ENCODE measurements at regions not wholly inside any gene's neighbourhood (a gene's known extent, or its start where the extent isn't known, plus 50 kb on each side); places are given as distances from the start of the nearest gene placed in this dataset.

GRCh38 chr9:8262625-8263622, 463.3 kb upstream of the DMAC1 start:
- DNase-seq, result no peak

- no peak for DNase-seq
Observed at GRCh38 chr9:8261737-8262136, 462.2 kb upstream of the DMAC1 start.

GRCh38 chr9:8259028-8259427, 459.4 kb upstream of the DMAC1 start:
- no peak for DNase-seq

- DNase-seq, result no peak
Observed at GRCh38 chr9:8256880-8257279, 457.3 kb upstream of the DMAC1 start.

GRCh38 chr9:8255850-8256249, 456.3 kb upstream of the DMAC1 start:
- DNase-seq, result no peak

GRCh38 chr9:8254541-8254940, 455.0 kb upstream of the DMAC1 start:
- no peak for DNase-seq

GRCh38 chr9:8252445-8252844, 452.9 kb upstream of the DMAC1 start:
- DNase-seq, result no peak

- no peak for DNase-seq
Observed at GRCh38 chr9:8251566-8251965, 452.0 kb upstream of the DMAC1 start.

GRCh38 chr9:8244505-8245092, 445.0 kb upstream of the DMAC1 start:
- no peak for DNase-seq

- DNase-seq, result no peak
Observed at GRCh38 chr9:8241201-8241600, 441.6 kb upstream of the DMAC1 start.

- DNase-seq, result no peak
Observed at GRCh38 chr9:8237096-8237495, 437.5 kb upstream of the DMAC1 start.

GRCh38 chr9:8235489-8235888, 435.9 kb upstream of the DMAC1 start:
- DNase-seq, result no peak

- no peak for DNase-seq
Observed at GRCh38 chr9:8234316-8234715, 434.7 kb upstream of the DMAC1 start.

- no peak for DNase-seq
Observed at GRCh38 chr9:8232726-8233125, 433.1 kb upstream of the DMAC1 start.

- no peak for DNase-seq
Observed at GRCh38 chr9:8229226-8229625, 429.6 kb upstream of the DMAC1 start.

GRCh38 chr9:8224381-8224801, 424.8 kb upstream of the DMAC1 start:
- DNase-seq, result no peak

GRCh38 chr9:8223861-8224260, 424.3 kb upstream of the DMAC1 start:
- DNase-seq, result no peak

GRCh38 chr9:8221462-8221861, 421.9 kb upstream of the DMAC1 start:
- no peak for DNase-seq

GRCh38 chr9:8208465-8208864, 408.9 kb upstream of the DMAC1 start:
- DNase-seq, result no peak

GRCh38 chr9:8207596-8207995, 408.0 kb upstream of the DMAC1 start:
- DNase-seq, result no peak

GRCh38 chr9:8206720-8207119, 407.1 kb upstream of the DMAC1 start:
- no peak for DNase-seq

GRCh38 chr9:8205576-8205975, 406.0 kb upstream of the DMAC1 start:
- no peak for DNase-seq

GRCh38 chr9:8189881-8190280, 390.3 kb upstream of the DMAC1 start:
- DNase-seq, result no peak

- no peak for DNase-seq
Observed at GRCh38 chr9:8188723-8189407, 389.3 kb upstream of the DMAC1 start.
